ENCODE measurements at regions not wholly inside any gene's neighbourhood (a gene's known extent, or its start where the extent isn't known, plus 50 kb on each side); places are given as distances from the start of the nearest gene placed in this dataset.

GRCh38 chr12:69054343-69055056, 121.5 kb upstream of the CPM start:
- no peaks in the 10 kb centered on the region for H3K9me3 ChIP-seq
- DNase-seq (ENCODE audit: low spot score) (no peak), ATAC-seq (ENCODE audit: insufficient number of reproducible peaks, low FRiP score, low read depth) (no peak)
- no peaks in the 10 kb centered on the region for H3K36me3 ChIP-seq
- peaks cover 0 to 8% of the 10 kb centered on the region in 2 donors for H3K4me1 ChIP-seq (ENCODE audit: control insufficient read depth in 1 of 2, low read depth in 2 of 2)
- TF ChIP-seq CTCF (IDR thresholded peaks at IDR 0.05), result no peak
- no peak overlapping the region for H3K27ac ChIP-seq
- no peaks in the 10 kb centered on the region for H3K27me3 ChIP-seq (replicated peaks; ENCODE audit: insufficient read depth)
- no peak overlapping the region for H3K4me3 ChIP-seq

- Histone ChIP-seq H3K4me1 (ENCODE audit: control insufficient read depth in 1 of 2, low read depth in 2 of 2) (peaks cover 0 to 8% of the 10 kb centered on the region in 2 donors), H3K4me3 (no peak overlapping the region), H3K9me3 (no peaks in the 10 kb centered on the region), H3K27ac (no peak overlapping the region), H3K27me3 (replicated peaks; ENCODE audit: insufficient read depth) (no peaks in the 10 kb centered on the region), H3K36me3 (no peaks in the 10 kb centered on the region)
- no peak for TF ChIP-seq CTCF (IDR thresholded peaks at IDR 0.05)
- no peak for DNase-seq (ENCODE audit: low spot score)
- ATAC-seq (ENCODE audit: insufficient number of reproducible peaks, low FRiP score, low read depth), result no peak
These were observed 122.3 kb upstream of the CPM start for GRCh38 chr12:69055280-69055679.

GRCh38 chr12:69055706-69056105, 122.7 kb upstream of the CPM start:
- no peak overlapping the region for H3K4me3 ChIP-seq
- no peak for ATAC-seq (ENCODE audit: insufficient number of reproducible peaks, low FRiP score, low read depth)
- no peaks in the 10 kb centered on the region for H3K36me3 ChIP-seq
- H3K9me3 ChIP-seq, result no peaks in the 10 kb centered on the region
- no peak overlapping the region for H3K27ac ChIP-seq
- no peak for TF ChIP-seq CTCF (IDR thresholded peaks at IDR 0.05)
- H3K27me3 ChIP-seq (replicated peaks; ENCODE audit: insufficient read depth), result no peaks in the 10 kb centered on the region
- DNase-seq (ENCODE audit: low spot score), result no peak
- H3K4me1 ChIP-seq (ENCODE audit: control insufficient read depth in 1 of 2, low read depth in 2 of 2), result peaks cover 0 to 8% of the 10 kb centered on the region in 2 donors

- H3K36me3 ChIP-seq, result no peaks in the 10 kb centered on the region
- no peaks in the 10 kb centered on the region for H3K9me3 ChIP-seq
- no peak for TF ChIP-seq CTCF (IDR thresholded peaks at IDR 0.05)
- H3K4me3 ChIP-seq, result no peak overlapping the region
- H3K27ac ChIP-seq, result no peak overlapping the region
- ATAC-seq (ENCODE audit: insufficient number of reproducible peaks, low FRiP score, low read depth) (no peak), DNase-seq (ENCODE audit: low spot score) (no peak)
- no peaks in the 10 kb centered on the region for H3K27me3 ChIP-seq (replicated peaks; ENCODE audit: insufficient read depth)
- H3K4me1 ChIP-seq (ENCODE audit: control insufficient read depth in 1 of 2, low read depth in 2 of 2), result peaks cover 0 to 8% of the 10 kb centered on the region in 2 donors
These were observed 124.0 kb upstream of the CPM start for GRCh38 chr12:69056743-69057515.

- DNase-seq (ENCODE audit: low spot score) (no peak), ATAC-seq (ENCODE audit: insufficient number of reproducible peaks, low FRiP score, low read depth) (no peak)
- H3K4me3 ChIP-seq, result no peak overlapping the region
These were observed 124.8 kb upstream of the CPM start for GRCh38 chr12:69057742-69058141.

More at GRCh38 chr12:69057742-69058141, 124.8 kb upstream of the CPM start:
- Histone ChIP-seq H3K27ac (no peak overlapping the region), H3K9me3 (no peaks in the 10 kb centered on the region), H3K27me3 (replicated peaks; ENCODE audit: insufficient read depth) (no peaks in the 10 kb centered on the region), H3K4me1 (ENCODE audit: control insufficient read depth in 1 of 2, low read depth in 2 of 2) (peaks cover 0 to 3% of the 10 kb centered on the region in 2 donors), H3K36me3 (no peaks in the 10 kb centered on the region)
- TF ChIP-seq CTCF (IDR thresholded peaks at IDR 0.05), result no peak
